Suprapubic skin (tissue), 4 donors: ENCODE measurements at regions not wholly inside any gene's neighbourhood (a gene's known extent, or its start where the extent isn't known, plus 50 kb on each side); places are given as distances from the start of the nearest gene placed in this dataset.

ENCODE experiments used
- CTCF ChIP-seq, 2 donors: fragments of 200-600 bp in 1 of 2; fragments of 450-650 bp in 1 of 2; sonication (generic) in 1 of 2; IDR thresholded peaks; one replicate each; pipeline ENCODE4 v1.5.1; 2016 to 2019; ENCODE audit warnings: antibody characterized with exemption in 2 of 2, mild to moderate bottlenecking in 1 of 2, moderate library complexity in 1 of 2
- POLR2A ChIP-seq, 2 donors: fragments of 450-650 bp; IDR thresholded peaks; one replicate each; pipeline ENCODE4 v1.6.1; 2017; ENCODE audit warnings: antibody characterized with exemption in 2 of 2, mild to moderate bottlenecking in 2 of 2, moderate library complexity in 2 of 2
- POLR2AphosphoS5 ChIP-seq, 3 donors: sonication (generic); formaldehyde crosslinking; IDR thresholded peaks; one replicate each; pipeline ENCODE4 v1.6.1; 2017; ENCODE audit warnings: antibody characterized with exemption in 3 of 3

- TF ChIP-seq CTCF (IDR thresholded peaks at IDR 0.05), result no peak
- no peak for TF ChIP-seq POLR2A (IDR thresholded peaks at IDR 0.05)
- TF ChIP-seq POLR2AphosphoS5 (IDR thresholded peaks at IDR 0.05), result no peak
Observed at GRCh38 chr11:90468923-90469322, 246.1 kb upstream of the CHORDC1 start.
